K562 (cell line): ENCODE measurements at regions not wholly inside any gene's neighbourhood (a gene's known extent, or its start where the extent isn't known, plus 50 kb on each side); places are given as distances from the start of the nearest gene placed in this dataset.

ENCODE experiments used
- ARID2 ChIP-seq: fragments of 450-650 bp; IDR thresholded peaks from 2 replicates; pipeline ENCODE4 v1.6.1; 2017; ENCODE audit warnings: antibody characterized with exemption, mild to moderate bottlenecking
- ATF7 ChIP-seq: fragments of 450-650 bp; IDR thresholded peaks from 2 replicates; pipeline ENCODE4 v1.7.1; 2014; ENCODE audit warnings: mild to moderate bottlenecking, moderate library complexity
- BRF2 ChIP-seq: IDR thresholded peaks from 3 replicates; pipeline ENCODE4 v1.6.1; 2011; ENCODE audit warnings: borderline replicate concordance, mild to moderate bottlenecking; ENCODE audit not compliant: insufficient read length, insufficient read depth
- CEBPB ChIP-seq: fragments of 450-650 bp; IDR thresholded peaks from 2 replicates; pipeline ENCODE4 v1.6.1; 2016; ENCODE audit warnings: missing genetic modification characterization, missing compliant biosample characterization
- E2F4 ChIP-seq: sonication (generic); formaldehyde crosslinking; IDR thresholded peaks from 2 replicates; pipeline ENCODE4 v1.8.0; 2022; ENCODE audit warnings: mild to moderate bottlenecking, low read depth, missing genetic modification reagents
- EGR1 ChIP-seq: fragments of 450-650 bp; conservative IDR thresholded peaks from 2 replicates; pipeline ENCODE4 v1.6.1; 2017; ENCODE audit warnings: mild to moderate bottlenecking
- FOSL1 ChIP-seq: fragments of 200-800 bp; sonication (Bioruptor generic); conservative IDR thresholded peaks from 2 replicates; pipeline ENCODE4 v1.6.1; 2016; ENCODE audit warnings: missing genetic modification characterization, missing compliant biosample characterization
- FOXA1 ChIP-seq: fragments of 450-650 bp; IDR thresholded peaks from 2 replicates; pipeline ENCODE4 v1.6.1; 2016; ENCODE audit warnings: mild to moderate bottlenecking, borderline replicate concordance
- FOXJ2 ChIP-seq: fragments of 200-800 bp; sonication (Bioruptor generic); IDR thresholded peaks from 2 replicates; pipeline ENCODE4 v1.6.1; 2016; ENCODE audit warnings: missing genetic modification characterization, missing compliant biosample characterization
- HDGF ChIP-seq: fragments of 450-650 bp; IDR thresholded peaks from 2 replicates; pipeline ENCODE4 v1.6.1; 2016
- HOXB6 ChIP-seq: fragments of 250-450 bp; sonication (Bioruptor Pico); IDR thresholded peaks from 2 replicates; pipeline ENCODE4 v1.5.1; 2022; ENCODE audit warnings: mild to moderate bottlenecking, borderline replicate concordance
- ILF3 ChIP-seq: fragments of 450-650 bp; IDR thresholded peaks from 2 replicates; pipeline ENCODE4 v1.6.1; 2018; ENCODE audit warnings: antibody characterized with exemption, mild to moderate bottlenecking, moderate library complexity, borderline replicate concordance
- JUND ChIP-seq, 2 experiments: IDR thresholded peaks; 2 replicates in 1 of 2; 3 replicates in 1 of 2; pipeline ENCODE4 v1.6.1; 2011; ENCODE audit warnings: borderline replicate concordance in 2 of 2, low read depth in 2 of 2, low read length in 2 of 2, improper control_type of control experiment in 1 of 2, missing biosample characterization in 1 of 2, missing genetic modification characterization in 1 of 2, missing genetic modification reagents in 1 of 2
- MAZ ChIP-seq, 2 experiments: fragments of 450-650 bp in 1 of 2; sonication (generic) in 1 of 2; formaldehyde crosslinking; IDR thresholded peaks in 1 of 2; conservative IDR thresholded peaks in 1 of 2; 2 replicates each; pipeline versions ENCODE4 v1.4.0 to v1.5.0; 2020; ENCODE audit warnings: mild to moderate bottlenecking in 1 of 2, missing genetic modification reagents in 1 of 2
- PPARD ChIP-seq: fragments of 250-450 bp; sonication (Bioruptor Pico); IDR thresholded peaks from 2 replicates; pipeline ENCODE4 v1.8.0; 2022; ENCODE audit warnings: inconsistent platforms, mild to moderate bottlenecking, moderate library complexity
- RB1 ChIP-seq: fragments of 450-650 bp; IDR thresholded peaks from 2 replicates; pipeline ENCODE4 v1.6.1; 2017; ENCODE audit warnings: low read depth, mild to moderate bottlenecking
- SMARCA5 ChIP-seq: fragments of 450-650 bp; IDR thresholded peaks from 2 replicates; pipeline ENCODE4 v1.6.1; 2016
- SMARCE1 ChIP-seq: fragments of 450-650 bp; IDR thresholded peaks from 2 replicates; pipeline ENCODE4 v1.7.1; 2016; ENCODE audit warnings: mild to moderate bottlenecking
- SMC3 ChIP-seq: conservative IDR thresholded peaks from 2 replicates; pipeline ENCODE4 v1.6.1; 2011; ENCODE audit warnings: low read depth, low read length, improper control_type of control experiment; ENCODE audit not compliant: insufficient read depth
- SNRNP70 ChIP-seq: fragments of 200-400 bp; formaldehyde crosslinking; optimal IDR thresholded peaks from 2 replicates; pipeline ENCODE3; 2017; ENCODE audit warnings: low read depth, low read length
- SPI1 ChIP-seq: IDR thresholded peaks from 2 replicates; pipeline ENCODE4 v1.6.1; 2011; ENCODE audit warnings: low read depth, low read length, control low read depth, borderline replicate concordance
- TAF15 ChIP-seq: fragments of 200-400 bp; formaldehyde crosslinking; IDR thresholded peaks from 2 replicates; pipeline ENCODE4 v1.6.1; 2017; ENCODE audit warnings: mild to moderate bottlenecking, low read depth, low read length, moderate library complexity
- TEAD2 ChIP-seq: fragments of 450-650 bp; IDR thresholded peaks from 2 replicates; pipeline ENCODE4 v1.6.1; 2016; ENCODE audit warnings: missing genetic modification characterization, control low read depth, missing compliant biosample characterization
- ZNF124 ChIP-seq: sonication (generic); formaldehyde crosslinking; IDR thresholded peaks from 2 replicates; pipeline ENCODE4 v1.8.1; 2022; ENCODE audit warnings: missing genetic modification reagents
- ZNF707 ChIP-seq: fragments of 250-450 bp; sonication (Bioruptor Pico); conservative IDR thresholded peaks from 2 replicates; pipeline ENCODE4 v1.8.0; 2022; ENCODE audit warnings: inconsistent platforms, mild to moderate bottlenecking, moderate library complexity
- TF ChIP-seq, protein P1 (sequence below): sonication (generic); formaldehyde crosslinking; IDR thresholded peaks from 2 replicates; pipeline ENCODE4 v1.8.0; 2023; ENCODE audit warnings: mild to moderate bottlenecking, missing genetic modification reagents

DNA sequence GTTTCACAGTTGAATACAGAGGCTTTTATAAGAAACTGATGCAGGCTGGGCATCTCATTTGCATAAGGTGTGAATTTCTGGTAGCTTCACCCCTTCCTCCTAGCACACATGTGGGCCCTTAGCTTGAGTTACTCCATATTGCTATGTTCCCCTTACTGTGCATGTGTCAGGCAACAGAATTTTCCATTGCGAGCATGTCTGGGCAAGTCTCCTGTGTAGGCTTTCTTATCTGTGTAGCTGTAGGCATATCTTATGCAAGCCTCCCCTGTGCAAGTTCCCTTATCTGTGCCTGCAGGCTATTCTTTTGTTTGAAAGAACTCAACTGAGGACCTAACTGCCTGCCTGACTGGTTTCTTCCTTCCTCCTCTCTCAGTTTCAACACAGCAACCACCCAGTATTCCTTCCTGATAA is 597.4 kb upstream of the CDH5 start (continued):
- no peak for TF ChIP-seq E2F4 (CRISPR knock-in tag)
- TF ChIP-seq ATF7 = peak; percentile 58
- no peak for TF ChIP-seq SNRNP70
- no peak for TF ChIP-seq SPI1
- TF ChIP-seq RB1 = 0 out of 2 replicates have a peak, but pooled peaks have one; percentile 22
- TF ChIP-seq PPARD (CRISPR knock-in tag) = peak; percentile 99
- TF ChIP-seq SMARCA5 = no peak
- no peak for TF ChIP-seq ZNF124 (CRISPR knock-in tag)
- TF ChIP-seq ILF3 = no peak; the same call in 1 of the 2 replicates
- 0 out of 2 replicates have a peak, but pooled peaks have one; percentile 15 for TF ChIP-seq EGR1
- TF ChIP-seq CEBPB (tag) = peak; percentile 98
- TF ChIP-seq TEAD2 (tag) = peak; percentile 99
- TF ChIP-seq HDGF = no peak
- no peak for TF ChIP-seq FOXA1
- no peak for TF ChIP-seq TAF15
- TF ChIP-seq ZNF707 (CRISPR knock-in tag) = peak; percentile 99
- no peak for TF ChIP-seq BRF2
- peak; percentile 71; the same call in 1 of the 2 replicates for TF ChIP-seq JUND (IDR thresholded peaks at IDR 0.05; ENCODE audit: borderline replicate concordance, low read depth, low read length)
- peak; percentile 100 for TF ChIP-seq JUND (tag; IDR thresholded peaks at IDR 0.05; ENCODE audit: borderline replicate concordance, low read depth, low read length)
- TF ChIP-seq ARID2 = no peak
- TF ChIP-seq SMARCE1 = peak; percentile 88
- TF ChIP-seq, protein P1, sequence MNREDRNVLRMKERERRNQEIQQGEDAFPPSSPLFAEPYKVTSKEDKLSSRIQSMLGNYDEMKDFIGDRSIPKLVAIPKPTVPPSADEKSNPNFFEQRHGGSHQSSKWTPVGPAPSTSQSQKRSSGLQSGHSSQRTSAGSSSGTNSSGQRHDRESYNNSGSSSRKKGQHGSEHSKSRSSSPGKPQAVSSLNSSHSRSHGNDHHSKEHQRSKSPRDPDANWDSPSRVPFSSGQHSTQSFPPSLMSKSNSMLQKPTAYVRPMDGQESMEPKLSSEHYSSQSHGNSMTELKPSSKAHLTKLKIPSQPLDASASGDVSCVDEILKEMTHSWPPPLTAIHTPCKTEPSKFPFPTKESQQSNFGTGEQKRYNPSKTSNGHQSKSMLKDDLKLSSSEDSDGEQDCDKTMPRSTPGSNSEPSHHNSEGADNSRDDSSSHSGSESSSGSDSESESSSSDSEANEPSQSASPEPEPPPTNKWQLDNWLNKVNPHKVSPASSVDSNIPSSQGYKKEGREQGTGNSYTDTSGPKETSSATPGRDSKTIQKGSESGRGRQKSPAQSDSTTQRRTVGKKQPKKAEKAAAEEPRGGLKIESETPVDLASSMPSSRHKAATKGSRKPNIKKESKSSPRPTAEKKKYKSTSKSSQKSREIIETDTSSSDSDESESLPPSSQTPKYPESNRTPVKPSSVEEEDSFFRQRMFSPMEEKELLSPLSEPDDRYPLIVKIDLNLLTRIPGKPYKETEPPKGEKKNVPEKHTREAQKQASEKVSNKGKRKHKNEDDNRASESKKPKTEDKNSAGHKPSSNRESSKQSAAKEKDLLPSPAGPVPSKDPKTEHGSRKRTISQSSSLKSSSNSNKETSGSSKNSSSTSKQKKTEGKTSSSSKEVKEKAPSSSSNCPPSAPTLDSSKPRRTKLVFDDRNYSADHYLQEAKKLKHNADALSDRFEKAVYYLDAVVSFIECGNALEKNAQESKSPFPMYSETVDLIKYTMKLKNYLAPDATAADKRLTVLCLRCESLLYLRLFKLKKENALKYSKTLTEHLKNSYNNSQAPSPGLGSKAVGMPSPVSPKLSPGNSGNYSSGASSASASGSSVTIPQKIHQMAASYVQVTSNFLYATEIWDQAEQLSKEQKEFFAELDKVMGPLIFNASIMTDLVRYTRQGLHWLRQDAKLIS = no peak; the same call in 1 of the 2 replicates
- TF ChIP-seq HOXB6 (CRISPR knock-in tag) = peak; percentile 97
- peak; percentile 94 for TF ChIP-seq FOXJ2 (tag)
- peak; percentile 30 to 100; a peak in 3 of 4 replicates for TF ChIP-seq MAZ (CRISPR knock-in tag; conservative IDR thresholded peaks at IDR 0.05 in 1 of 2, IDR thresholded peaks at IDR 0.05 in 1 of 2)
- no peak for TF ChIP-seq SMC3
- peak; percentile 87 for TF ChIP-seq FOSL1 (tag)
